Dedifferentiated amniotic fluid mesenchymal stem cell (primary cell): ENCODE measurements at regions not wholly inside any gene's neighbourhood (a gene's known extent, or its start where the extent isn't known, plus 50 kb on each side); places are given as distances from the start of the nearest gene placed in this dataset.

ENCODE experiments used
- DNase-seq: peaks from one replicate; pipeline ENCODE4 v3.0.0-alpha.2; 2016; ENCODE audit errors: extremely low spot score

DNA sequence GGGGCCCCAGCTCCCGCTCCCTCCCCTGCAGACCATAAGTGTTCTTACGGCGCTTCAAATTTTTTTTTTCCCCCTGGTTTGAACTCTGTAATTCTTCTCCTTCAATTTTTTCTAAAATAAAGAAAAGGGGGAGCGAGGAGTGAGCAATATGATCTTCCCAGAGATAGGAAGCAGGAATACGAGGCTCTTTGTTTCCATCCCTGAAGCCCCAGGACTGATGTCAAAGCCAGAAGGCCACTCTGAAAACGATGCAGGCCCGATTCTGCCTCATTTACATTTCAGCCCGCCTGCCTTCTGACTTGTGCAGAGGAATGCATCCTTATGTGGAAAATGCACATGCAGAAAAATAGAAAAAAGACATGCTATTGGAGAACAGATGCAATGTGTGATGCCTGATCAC, 401.5 kb upstream of the MKI67 start:
- DNase-seq = no peak

GRCh38 chr10:128528167-128528566, 401.9 kb upstream of the MKI67 start:
- no peak for DNase-seq

GRCh38 chr10:128528781-128529180, 402.6 kb upstream of the MKI67 start:
- no peak for DNase-seq

- DNase-seq = no peak
Observed at GRCh38 chr10:128529225-128529624, 403.0 kb upstream of the MKI67 start.

GRCh38 chr10:128530301-128530700, 404.1 kb upstream of the MKI67 start:
- no peak for DNase-seq

GRCh38 chr10:128530946-128531345, 404.7 kb upstream of the MKI67 start:
- no peak for DNase-seq

DNA sequence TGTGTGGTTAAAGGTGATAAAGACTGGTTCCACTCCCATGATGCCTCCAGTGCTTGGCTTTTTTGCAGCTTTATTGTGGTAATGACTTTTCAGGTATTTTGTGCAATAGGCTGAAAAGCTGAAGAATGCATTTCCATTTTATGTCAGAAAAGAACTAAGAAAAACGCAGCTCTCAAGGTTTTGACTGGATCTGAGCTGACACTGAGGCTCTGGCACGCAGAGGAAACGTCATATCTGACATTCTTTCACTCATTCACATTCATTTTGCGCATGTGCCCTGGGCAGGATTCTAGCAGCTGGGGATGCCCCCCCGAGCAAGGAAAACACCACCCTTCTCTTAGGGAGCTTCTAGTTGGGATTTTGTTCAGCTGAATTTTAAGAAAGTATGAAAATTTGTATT, 408.5 kb upstream of the MKI67 start:
- DNase-seq = no peak

- DNase-seq = no peak
Observed at GRCh38 chr10:128536259-128536658, 410.0 kb upstream of the MKI67 start.

DNA sequence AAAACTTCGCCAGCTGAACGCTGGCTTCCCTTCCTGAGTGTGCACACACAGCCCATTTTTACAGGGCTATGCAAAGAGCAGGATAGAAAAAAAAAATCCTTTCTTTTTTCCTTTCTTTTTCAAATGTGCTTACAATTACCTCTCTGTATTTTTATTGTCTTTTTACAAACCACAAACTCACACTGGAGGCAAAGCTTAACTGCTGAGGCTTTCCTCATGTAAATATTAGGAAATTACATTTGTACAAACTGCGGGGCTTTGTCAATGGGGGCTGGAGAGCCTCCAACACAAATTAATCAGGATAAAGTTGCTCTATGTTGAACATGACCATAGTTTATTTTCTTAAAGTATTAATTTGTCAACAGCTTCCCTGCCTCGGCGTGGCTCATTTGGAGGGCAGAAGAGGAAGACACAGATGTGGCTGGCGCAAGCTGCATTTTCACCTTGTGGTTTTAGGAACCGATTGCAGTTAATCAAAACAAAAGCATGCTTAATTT, 411.7 kb upstream of the MKI67 start:
- DNase-seq = no peak

DNA sequence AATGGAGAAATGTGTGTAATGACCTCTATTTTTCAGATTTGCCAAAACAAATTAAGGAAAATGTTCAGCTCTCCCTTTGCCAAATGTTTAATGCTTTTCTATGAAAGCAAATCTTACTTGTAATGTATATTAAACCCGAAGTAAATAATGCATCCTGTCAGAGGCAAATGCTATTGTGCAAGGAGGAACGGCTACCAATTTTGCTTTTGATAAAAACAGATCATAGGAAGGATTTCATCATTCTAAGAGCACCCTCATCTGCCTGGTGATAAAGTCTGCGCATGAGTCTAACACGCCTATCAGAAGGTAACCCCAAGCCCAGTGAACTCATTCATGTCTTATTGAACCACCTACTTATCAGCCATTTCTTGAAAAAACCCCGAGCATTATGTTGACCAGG, 412.4 kb upstream of the MKI67 start:
- DNase-seq = no peak

- DNase-seq = no peak
Observed at GRCh38 chr10:128539510-128540127, 413.4 kb upstream of the MKI67 start.

DNA sequence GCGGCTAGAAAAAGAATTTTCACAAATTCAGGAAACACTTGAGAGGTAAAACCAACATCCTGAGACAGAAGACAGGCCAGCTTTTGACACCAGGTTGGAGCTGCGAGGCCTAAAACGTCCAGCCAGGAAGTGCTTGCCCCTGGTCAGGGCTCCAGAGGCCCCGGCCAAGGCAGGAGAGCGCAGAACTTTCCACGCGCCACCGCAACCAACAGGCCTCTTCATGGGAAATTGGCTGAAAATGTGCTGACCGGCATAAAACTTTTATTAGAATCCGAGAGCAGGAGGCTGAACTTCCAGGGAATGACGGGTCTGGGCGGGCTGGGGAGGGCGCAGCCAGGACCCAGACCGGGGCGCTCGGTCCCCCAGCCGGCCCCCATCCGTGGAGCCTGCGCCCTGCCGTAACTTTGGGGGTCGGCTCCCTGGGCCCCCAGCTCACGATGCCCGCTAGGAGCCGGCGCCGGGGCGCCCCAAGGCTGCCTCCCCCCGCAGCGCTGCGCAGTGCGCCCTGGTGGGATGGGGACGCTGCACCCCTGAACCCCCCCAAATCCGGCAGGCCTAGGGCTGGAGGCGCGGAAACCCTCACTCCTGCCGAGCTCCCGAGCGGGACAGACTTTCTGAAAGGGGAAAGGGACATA, 414.0 kb upstream of the MKI67 start:
- no peak for DNase-seq

- no peak for DNase-seq
Observed at GRCh38 chr10:128540781-128541761, 414.8 kb upstream of the MKI67 start.

DNA sequence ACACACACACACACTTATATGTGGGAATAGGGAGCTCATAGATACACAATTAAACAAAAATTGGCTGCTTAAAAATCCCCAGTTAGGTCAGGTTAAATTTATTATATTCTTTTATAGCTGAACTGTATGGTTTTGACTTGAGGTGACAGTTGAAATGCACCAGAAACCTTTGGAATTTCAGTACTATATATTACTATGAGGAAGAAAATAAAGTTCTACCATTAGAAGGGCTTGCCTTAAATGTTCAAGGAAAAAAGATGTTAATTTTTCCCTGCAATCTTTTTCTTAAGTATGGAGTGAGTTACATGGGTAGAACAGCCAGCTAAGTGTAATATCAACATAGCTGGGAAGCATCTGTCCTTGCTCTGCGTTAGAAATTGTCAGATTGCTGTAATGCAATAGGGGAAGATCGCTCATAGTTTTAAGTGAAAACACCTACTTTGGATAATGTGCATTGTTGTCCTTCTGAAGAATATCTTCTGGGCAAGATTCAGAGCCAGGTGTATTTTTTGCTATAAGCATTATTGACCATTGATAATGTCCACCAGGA, 415.8 kb upstream of the MKI67 start:
- no peak for DNase-seq

DNA sequence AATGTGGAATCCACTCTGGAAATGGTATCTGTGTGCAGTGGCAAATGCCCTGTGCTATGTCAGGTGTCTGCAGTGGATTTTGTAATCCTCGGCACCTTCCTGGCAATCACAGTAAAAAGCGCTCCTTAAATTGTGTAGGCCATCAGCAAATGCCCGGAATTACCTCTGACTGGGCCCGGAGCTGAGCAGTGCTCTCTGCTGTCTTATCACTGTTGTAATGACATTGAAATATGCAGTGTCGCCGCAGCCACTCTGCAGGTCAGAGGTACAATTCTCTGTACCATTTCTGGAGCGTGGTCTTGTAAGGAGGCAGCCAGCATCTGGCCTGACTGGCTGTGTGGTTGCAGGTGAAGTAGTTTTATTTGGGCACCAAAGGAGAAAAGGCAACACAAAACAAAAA, 416.4 kb upstream of the MKI67 start:
- no peak for DNase-seq

- no peak for DNase-seq
Observed at GRCh38 chr10:128543151-128543550, 416.9 kb upstream of the MKI67 start.

DNA sequence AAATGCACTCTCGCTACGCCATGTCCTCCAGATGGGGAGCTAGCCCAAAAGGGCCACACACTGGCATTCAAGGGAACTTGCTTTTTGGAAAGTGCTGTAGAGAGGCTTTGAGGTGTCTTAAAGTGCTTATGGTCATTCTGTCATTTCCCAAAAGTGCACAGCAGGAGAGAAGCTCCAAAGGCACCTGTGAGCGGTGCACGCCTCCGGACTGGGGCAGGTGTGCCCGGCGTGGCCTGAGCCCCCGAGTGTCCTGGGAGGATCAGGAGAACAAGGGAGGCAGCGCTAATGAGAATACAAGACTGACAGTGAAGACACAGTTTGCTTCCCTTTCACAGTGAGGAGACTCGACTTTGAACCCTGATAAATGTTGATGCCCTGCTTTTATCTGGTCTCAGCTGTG, 419.0 kb upstream of the MKI67 start:
- no peak for DNase-seq

- DNase-seq = no peak
Observed at GRCh38 chr10:128546651-128547165, 420.5 kb upstream of the MKI67 start.

GRCh38 chr10:128549101-128549608, 422.9 kb upstream of the MKI67 start:
- no peak for DNase-seq

DNA sequence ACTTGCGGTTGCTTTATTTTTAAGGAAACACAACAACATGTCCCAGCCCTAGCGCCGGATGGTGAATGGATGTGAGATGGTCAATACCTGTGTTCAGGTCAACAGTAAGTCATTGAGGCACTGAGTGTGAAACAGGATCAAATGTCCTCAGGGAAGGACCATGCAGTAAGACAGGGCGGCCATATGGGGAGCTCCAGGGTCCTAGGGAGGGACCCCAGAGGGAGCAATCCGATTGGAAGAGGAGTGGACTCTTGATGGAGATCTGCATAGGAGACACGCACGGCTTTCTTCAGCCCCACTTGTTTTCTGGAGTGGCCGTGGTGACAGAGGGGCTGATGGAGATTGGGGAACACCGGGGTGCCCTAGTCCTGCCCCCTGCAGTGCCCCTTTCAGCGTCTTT, 423.8 kb upstream of the MKI67 start:
- DNase-seq = no peak

- DNase-seq = no peak
Observed at GRCh38 chr10:128551475-128551874, 425.3 kb upstream of the MKI67 start.

GRCh38 chr10:128553755-128554154, 427.5 kb upstream of the MKI67 start:
- DNase-seq = no peak
